Activated naive CD8-positive, alpha-beta T cell treated with anti-CD3 and anti-CD28 coated beads for 36 hours (primary cell): ENCODE measurements at regions not wholly inside any gene's neighbourhood (a gene's known extent, or its start where the extent isn't known, plus 50 kb on each side); places are given as distances from the start of the nearest gene placed in this dataset.

Experiments used
- DNase-seq: peaks from one replicate; pipeline ENCODE4 v3.0.0; 2021
- H3K27ac Mint-ChIP-seq: one replicate; pipeline ENCODE4 v1.8.0; 2022; ENCODE audit warnings: mild to moderate bottlenecking, moderate library complexity, mixed read lengths
- H3K27me3 Mint-ChIP-seq: one replicate; pipeline ENCODE4 v1.8.0; 2022; ENCODE audit warnings: mild to moderate bottlenecking, mixed read lengths
- H3K36me3 Mint-ChIP-seq: one replicate; pipeline ENCODE4 v1.8.0; 2021; ENCODE audit warnings: mild to moderate bottlenecking, mixed read lengths
- H3K4me1 Mint-ChIP-seq: one replicate; pipeline ENCODE4 v1.8.0; 2021; ENCODE audit warnings: mixed read lengths
- H3K4me3 Mint-ChIP-seq: one replicate; pipeline ENCODE4 v1.8.0; 2022; ENCODE audit warnings: mild to moderate bottlenecking, moderate library complexity, mixed read lengths
- H3K9me3 Mint-ChIP-seq: one replicate; pipeline ENCODE4 v1.8.0; 2022; ENCODE audit warnings: mixed read lengths

GRCh38 chr5:117242028-117242427 lies 667.4 kb upstream of the SEMA6A start:
- no peak overlapping the region for H3K27ac Mint-ChIP-seq
- H3K36me3 Mint-ChIP-seq = no peaks in the 10 kb centered on the region
- no peak for DNase-seq
- no peaks in the 10 kb centered on the region for H3K9me3 Mint-ChIP-seq
- H3K4me3 Mint-ChIP-seq = no peak overlapping the region
- H3K27me3 Mint-ChIP-seq = no peaks in the 10 kb centered on the region
- no peaks in the 10 kb centered on the region for H3K4me1 Mint-ChIP-seq

GRCh38 chr5:117236941-117237340 lies 662.3 kb upstream of the SEMA6A start:
- Mint-ChIP-seq H3K27me3 (no peaks in the 10 kb centered on the region), H3K4me3 (no peak overlapping the region), H3K9me3 (no peaks in the 10 kb centered on the region), H3K4me1 (no peaks in the 10 kb centered on the region), H3K36me3 (no peaks in the 10 kb centered on the region), H3K27ac (no peak overlapping the region)
- DNase-seq = no peak

GRCh38 chr5:117235786-117236185 lies 661.2 kb upstream of the SEMA6A start:
- H3K4me1 Mint-ChIP-seq = no peaks in the 10 kb centered on the region
- no peaks in the 10 kb centered on the region for H3K27me3 Mint-ChIP-seq
- H3K36me3 Mint-ChIP-seq = no peaks in the 10 kb centered on the region
- H3K9me3 Mint-ChIP-seq = no peaks in the 10 kb centered on the region
- no peak for DNase-seq
- H3K4me3 Mint-ChIP-seq = no peak overlapping the region
- no peak overlapping the region for H3K27ac Mint-ChIP-seq

GRCh38 chr5:117230375-117230774 lies 655.8 kb upstream of the SEMA6A start:
- H3K4me3 Mint-ChIP-seq = no peak overlapping the region
- no peaks in the 10 kb centered on the region for H3K4me1 Mint-ChIP-seq
- no peaks in the 10 kb centered on the region for H3K27me3 Mint-ChIP-seq
- H3K36me3 Mint-ChIP-seq = no peaks in the 10 kb centered on the region
- DNase-seq = no peak
- no peaks in the 10 kb centered on the region for H3K9me3 Mint-ChIP-seq
- no peak overlapping the region for H3K27ac Mint-ChIP-seq

- no peaks in the 10 kb centered on the region for H3K4me1 Mint-ChIP-seq
- no peaks in the 10 kb centered on the region for H3K9me3 Mint-ChIP-seq
- no peaks in the 10 kb centered on the region for H3K27me3 Mint-ChIP-seq
- no peak overlapping the region for H3K4me3 Mint-ChIP-seq
- H3K27ac Mint-ChIP-seq = no peak overlapping the region
- no peak for DNase-seq
- H3K36me3 Mint-ChIP-seq = peaks cover 2% of the 10 kb centered on the region
Observed at GRCh38 chr5:117220730-117221129, 646.1 kb upstream of the SEMA6A start.

GRCh38 chr5:117218789-117219188 lies 644.2 kb upstream of the SEMA6A start:
- no peak overlapping the region for H3K27ac Mint-ChIP-seq
- no peak for DNase-seq
- H3K9me3 Mint-ChIP-seq = no peaks in the 10 kb centered on the region
- no peak overlapping the region for H3K4me3 Mint-ChIP-seq
- H3K27me3 Mint-ChIP-seq = no peaks in the 10 kb centered on the region
- peaks cover 2% of the 10 kb centered on the region for H3K36me3 Mint-ChIP-seq
- no peaks in the 10 kb centered on the region for H3K4me1 Mint-ChIP-seq

- no peaks in the 10 kb centered on the region for H3K27me3 Mint-ChIP-seq
- H3K36me3 Mint-ChIP-seq = peaks cover 2% of the 10 kb centered on the region
- no peak overlapping the region for H3K4me3 Mint-ChIP-seq
- no peaks in the 10 kb centered on the region for H3K9me3 Mint-ChIP-seq
- H3K4me1 Mint-ChIP-seq = no peaks in the 10 kb centered on the region
- no peak overlapping the region for H3K27ac Mint-ChIP-seq
- DNase-seq = no peak
Observed at GRCh38 chr5:117212866-117213265, 638.2 kb upstream of the SEMA6A start.

- no peaks in the 10 kb centered on the region for H3K36me3 Mint-ChIP-seq
Observed at GRCh38 chr5:117210796-117211195, 636.2 kb upstream of the SEMA6A start.

GRCh38 chr5:117209479-117209878 lies 634.9 kb upstream of the SEMA6A start:
- no peaks in the 10 kb centered on the region for H3K27me3 Mint-ChIP-seq
- H3K9me3 Mint-ChIP-seq = no peaks in the 10 kb centered on the region
- no peak overlapping the region for H3K27ac Mint-ChIP-seq
- no peaks in the 10 kb centered on the region for H3K36me3 Mint-ChIP-seq
- no peak for DNase-seq
- H3K4me1 Mint-ChIP-seq = no peaks in the 10 kb centered on the region
- no peak overlapping the region for H3K4me3 Mint-ChIP-seq

More at GRCh38 chr5:117210796-117211195, 636.2 kb upstream of the SEMA6A start:
- no peak for DNase-seq
- Mint-ChIP-seq H3K4me3 (no peak overlapping the region), H3K27ac (no peak overlapping the region), H3K27me3 (no peaks in the 10 kb centered on the region), H3K4me1 (no peaks in the 10 kb centered on the region), H3K9me3 (no peaks in the 10 kb centered on the region)

GRCh38 chr5:117207088-117207668 lies 632.6 kb upstream of the SEMA6A start:
- H3K27ac Mint-ChIP-seq = no peak overlapping the region
- no peak for DNase-seq
- no peak overlapping the region for H3K4me3 Mint-ChIP-seq
- H3K36me3 Mint-ChIP-seq = no peaks in the 10 kb centered on the region
- H3K9me3 Mint-ChIP-seq = peaks cover under 1% of the 10 kb centered on the region
- H3K4me1 Mint-ChIP-seq = no peaks in the 10 kb centered on the region
- no peaks in the 10 kb centered on the region for H3K27me3 Mint-ChIP-seq

- H3K27ac Mint-ChIP-seq = no peak overlapping the region
- H3K9me3 Mint-ChIP-seq = peaks cover 3% of the 10 kb centered on the region
- DNase-seq = no peak
- no peak overlapping the region for H3K4me3 Mint-ChIP-seq
- H3K27me3 Mint-ChIP-seq = no peaks in the 10 kb centered on the region
- no peaks in the 10 kb centered on the region for H3K36me3 Mint-ChIP-seq
- no peaks in the 10 kb centered on the region for H3K4me1 Mint-ChIP-seq
Observed at GRCh38 chr5:117205894-117206293, 631.3 kb upstream of the SEMA6A start.

GRCh38 chr5:117204926-117205869 lies 630.6 kb upstream of the SEMA6A start:
- Mint-ChIP-seq H3K27ac (no peak overlapping the region), H3K4me3 (no peak overlapping the region), H3K36me3 (no peaks in the 10 kb centered on the region), H3K9me3 (peaks cover 5% of the 10 kb centered on the region), H3K27me3 (no peaks in the 10 kb centered on the region), H3K4me1 (no peaks in the 10 kb centered on the region)
- no peak for DNase-seq

GRCh38 chr5:117204404-117204803 lies 629.8 kb upstream of the SEMA6A start:
- H3K27ac Mint-ChIP-seq = no peak overlapping the region
- no peaks in the 10 kb centered on the region for H3K4me1 Mint-ChIP-seq
- peaks cover 5% of the 10 kb centered on the region for H3K9me3 Mint-ChIP-seq
- H3K4me3 Mint-ChIP-seq = no peak overlapping the region
- no peaks in the 10 kb centered on the region for H3K27me3 Mint-ChIP-seq
- no peak for DNase-seq
- H3K36me3 Mint-ChIP-seq = no peaks in the 10 kb centered on the region

GRCh38 chr5:117203584-117203983 lies 629.0 kb upstream of the SEMA6A start:
- no peaks in the 10 kb centered on the region for H3K4me1 Mint-ChIP-seq

GRCh38 chr5:117201001-117201400 lies 626.4 kb upstream of the SEMA6A start:
- Mint-ChIP-seq H3K36me3 (no peaks in the 10 kb centered on the region), H3K4me3 (no peak overlapping the region), H3K4me1 (no peaks in the 10 kb centered on the region), H3K27ac (no peak overlapping the region), H3K9me3 (peaks cover 5% of the 10 kb centered on the region), H3K27me3 (no peaks in the 10 kb centered on the region)
- DNase-seq = no peak

More at GRCh38 chr5:117203584-117203983, 629.0 kb upstream of the SEMA6A start:
- peaks cover 5% of the 10 kb centered on the region for H3K9me3 Mint-ChIP-seq
- H3K4me3 Mint-ChIP-seq = no peak overlapping the region
- no peak for DNase-seq
- no peaks in the 10 kb centered on the region for H3K27me3 Mint-ChIP-seq
- no peaks in the 10 kb centered on the region for H3K36me3 Mint-ChIP-seq
- no peak overlapping the region for H3K27ac Mint-ChIP-seq

GRCh38 chr5:117195076-117195475 lies 620.5 kb upstream of the SEMA6A start:
- Mint-ChIP-seq H3K36me3 (no peaks in the 10 kb centered on the region), H3K9me3 (no peaks in the 10 kb centered on the region)

More at GRCh38 chr5:117195076-117195475, 620.5 kb upstream of the SEMA6A start:
- no peaks in the 10 kb centered on the region for H3K4me1 Mint-ChIP-seq
- no peak overlapping the region for H3K4me3 Mint-ChIP-seq
- no peak overlapping the region for H3K27ac Mint-ChIP-seq
- H3K27me3 Mint-ChIP-seq = no peaks in the 10 kb centered on the region
- no peak for DNase-seq
